Stimulated activated CD4-positive, alpha-beta T cell treated with anti-CD3 and anti-CD28 coated beads, Interleukin-12 subunit alpha, Interleukin-12 subunit beta, amount 100 ng/mL, for 24 hours (primary cell): ENCODE measurements at regions not wholly inside any gene's neighbourhood (a gene's known extent, or its start where the extent isn't known, plus 50 kb on each side); places are given as distances from the start of the nearest gene placed in this dataset.

Experiments
- DNase-seq, 2 experiments: peaks; one replicate each; pipeline ENCODE4 v3.0.0-alpha.2; 2020; ENCODE audit warnings: low read depth in 2 of 2

DNA sequence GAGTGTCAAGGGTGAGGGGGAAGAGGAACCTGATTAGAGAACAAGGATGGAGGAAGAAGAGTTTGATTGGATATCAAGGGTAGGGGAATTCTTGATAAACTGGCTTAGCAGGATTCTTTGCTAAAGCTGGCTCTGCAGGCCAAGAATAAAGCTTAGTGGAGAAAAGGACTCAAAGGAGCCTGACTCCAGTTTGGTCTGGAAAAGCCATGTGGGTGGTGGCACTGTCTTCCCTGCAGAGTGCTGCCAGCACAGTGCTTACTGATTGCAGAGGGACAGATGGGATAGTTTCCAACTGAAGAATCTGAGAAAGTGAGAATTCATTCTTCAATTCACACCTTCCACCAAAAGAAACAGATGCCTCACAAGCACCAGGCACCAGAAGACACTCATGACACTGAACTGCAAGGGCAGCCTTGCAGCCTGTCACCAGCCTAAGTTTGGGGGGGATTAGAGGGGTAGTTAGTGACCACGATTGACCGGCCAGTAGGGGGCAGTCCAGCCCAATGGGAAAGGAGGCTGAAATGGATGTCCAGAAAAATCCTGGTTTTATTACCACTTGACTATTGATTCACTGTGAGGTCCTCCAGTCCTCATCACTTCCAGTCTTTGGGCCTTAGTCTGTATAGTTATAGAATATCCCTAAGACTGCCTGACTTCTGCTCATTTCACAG, 334.5 kb downstream of the SMAD2 start:
- DNase-seq, result peak in 1 of 2 experiments; percentile 3

DNA sequence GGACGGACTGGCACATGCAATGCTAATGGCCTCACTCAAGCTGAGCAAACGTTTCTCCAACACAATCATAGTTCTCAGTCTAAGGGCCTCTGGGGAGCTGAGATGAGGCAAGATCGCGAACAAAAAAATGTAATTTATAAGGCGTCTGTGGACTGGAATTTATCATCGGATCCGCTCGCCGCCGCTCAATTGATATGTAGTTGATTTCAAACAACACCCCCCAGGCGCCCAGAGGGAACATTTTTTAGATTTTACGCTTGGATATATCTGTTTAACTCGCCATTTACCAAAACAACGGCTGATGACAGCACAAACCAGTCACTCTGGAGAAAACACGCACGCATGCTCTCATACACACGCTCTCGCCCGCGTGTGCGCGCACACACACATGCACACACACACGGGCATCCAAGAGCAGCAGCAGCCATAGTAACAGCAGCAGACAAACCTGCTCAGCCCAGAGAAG, 335.8 kb downstream of the SMAD2 start:
- DNase-seq, result no peak

DNA sequence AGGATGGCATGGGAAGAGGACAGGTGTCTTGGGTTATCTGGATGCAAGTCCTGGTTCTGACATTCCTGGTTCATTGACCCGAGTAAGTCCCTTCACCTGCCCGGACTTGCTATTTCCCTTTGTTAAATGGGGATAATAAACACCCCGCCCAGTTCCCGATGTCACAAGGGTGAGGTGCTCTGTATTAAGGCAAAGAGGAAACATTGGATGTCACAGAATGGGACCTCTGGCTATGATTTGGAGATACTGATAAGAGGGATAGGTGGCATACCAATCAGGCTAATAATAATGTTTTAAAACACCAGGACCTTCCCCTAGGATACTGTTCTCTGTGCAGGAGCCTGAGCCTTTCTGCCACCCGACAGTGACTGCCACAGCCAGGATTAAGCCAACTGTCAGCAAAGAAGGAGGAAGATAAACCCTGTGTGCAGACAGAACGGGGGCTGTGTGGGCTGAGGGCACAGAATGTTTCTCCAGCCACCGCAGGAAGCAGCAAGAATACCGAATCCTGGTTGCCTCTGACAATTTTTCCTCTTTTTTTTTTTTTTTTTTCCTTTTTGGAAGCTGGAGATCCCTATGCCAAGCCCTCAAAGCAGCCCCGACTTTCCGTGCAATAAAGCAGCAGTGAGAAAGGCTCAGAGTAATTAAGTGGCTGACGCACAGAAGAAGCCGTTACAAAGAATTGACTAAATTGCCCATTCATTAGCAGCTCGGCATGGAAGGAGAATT, 336.6 kb downstream of the SMAD2 start:
- DNase-seq, result no peak

DNA sequence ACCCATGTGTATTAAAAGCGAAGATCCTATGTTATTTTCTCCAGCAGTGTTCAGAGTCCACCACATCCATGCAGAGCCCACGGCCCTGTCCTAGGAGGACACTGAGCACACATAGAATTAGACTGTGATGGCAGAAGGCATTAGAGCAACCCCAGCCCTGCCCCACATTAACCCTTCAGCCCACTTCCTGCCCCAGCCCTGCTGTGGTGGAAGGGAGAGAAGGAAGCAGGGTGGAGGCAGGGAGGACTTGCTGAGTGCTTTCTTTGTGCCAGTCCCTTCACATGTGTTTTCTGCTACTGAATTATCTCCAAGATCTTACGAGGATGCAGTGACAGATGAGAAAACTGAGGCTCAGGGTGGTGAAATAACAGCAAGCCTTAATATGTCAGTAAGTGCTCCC, 339.0 kb downstream of the SMAD2 start:
- DNase-seq, result no peak

DNA sequence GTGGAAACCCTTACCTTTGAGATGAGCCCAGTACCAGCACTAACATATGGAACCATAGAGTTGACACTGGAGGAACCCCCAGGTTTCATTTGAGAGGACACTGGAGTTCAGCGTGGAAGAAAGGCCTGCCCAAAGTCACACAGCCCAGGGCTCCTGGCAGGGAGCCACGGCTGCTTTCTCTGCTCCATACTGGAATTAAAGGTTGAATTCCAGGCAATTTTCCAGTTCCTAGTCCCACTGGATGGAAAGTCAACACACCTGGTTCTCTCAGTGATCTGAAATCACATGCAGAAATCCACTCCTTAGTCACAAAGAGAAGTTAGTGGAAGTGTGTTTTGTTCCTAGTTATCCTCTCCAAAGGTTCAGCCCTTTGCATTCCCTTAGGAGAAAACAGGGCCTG, 336.1 kb upstream of the SKOR2 start:
- no peak for DNase-seq

DNA sequence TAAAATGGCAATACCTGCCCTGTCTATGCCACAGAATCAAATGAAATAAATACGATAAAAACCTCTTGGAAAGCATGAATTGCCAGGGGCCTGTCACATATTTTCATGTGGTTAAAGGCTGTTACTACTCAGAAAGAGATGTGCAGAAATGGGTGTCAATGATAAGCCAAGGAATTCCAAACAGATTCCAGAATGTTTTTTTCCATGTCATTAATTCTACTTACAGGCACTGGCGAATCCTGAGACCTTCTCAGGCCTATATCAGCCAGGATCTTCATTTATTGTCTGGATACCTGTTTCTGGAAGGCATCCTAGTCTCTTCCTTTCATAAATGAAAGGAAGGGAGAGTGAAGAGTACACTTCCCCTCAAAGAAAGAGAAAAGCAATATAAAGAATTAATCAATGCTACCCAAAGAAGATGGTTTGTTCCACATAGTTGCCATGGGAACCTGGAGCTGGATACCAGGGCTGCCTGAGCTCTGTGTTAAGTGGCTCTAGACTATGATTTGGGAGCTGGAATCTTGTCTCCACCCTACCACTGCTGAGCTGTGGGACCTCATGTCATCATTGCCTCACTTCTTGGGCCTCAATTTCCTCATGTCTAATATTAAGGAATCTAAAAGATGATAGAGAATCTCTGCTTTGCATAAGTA, 335.1 kb upstream of the SKOR2 start:
- no peak for DNase-seq

DNA sequence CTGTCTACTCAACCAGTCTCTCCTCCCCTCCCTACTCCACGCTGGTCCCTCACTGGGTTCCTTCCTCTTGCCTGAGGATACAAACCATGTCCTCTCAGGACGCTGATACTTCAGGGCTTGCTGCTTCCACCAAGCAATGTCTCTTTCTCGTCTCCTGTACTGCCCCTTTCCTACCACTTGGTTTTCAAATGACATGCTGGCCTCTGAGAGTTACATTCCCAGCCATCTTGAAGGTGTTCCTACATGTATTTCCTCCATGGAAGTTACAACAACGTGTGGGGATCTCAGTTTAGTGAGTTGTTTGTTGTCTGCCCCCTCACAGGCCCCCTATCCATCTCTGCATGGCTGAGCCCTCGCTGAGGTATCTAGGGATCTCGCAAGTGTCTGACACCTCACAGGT, 334.5 kb upstream of the SKOR2 start:
- no peak for DNase-seq

DNA sequence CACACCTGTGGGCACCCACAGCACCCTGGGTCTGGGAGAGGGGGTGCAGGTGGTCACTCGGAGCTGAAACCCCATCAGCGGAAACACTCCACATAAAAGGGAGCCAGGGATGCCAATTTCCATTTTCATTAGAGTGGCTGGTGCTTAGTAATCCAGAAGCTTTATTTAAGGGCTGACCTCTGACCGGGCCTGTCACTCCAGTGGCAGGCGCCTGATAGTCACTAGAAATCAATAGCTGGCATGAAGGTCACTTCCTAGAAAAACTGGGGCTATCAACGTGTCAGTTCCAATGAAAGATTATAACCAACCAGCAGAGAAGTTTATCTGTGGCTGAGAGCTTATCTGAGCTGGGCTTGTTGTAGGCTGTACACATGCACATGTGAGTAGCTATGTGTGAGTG, 333.7 kb upstream of the SKOR2 start:
- no peak for DNase-seq

DNA sequence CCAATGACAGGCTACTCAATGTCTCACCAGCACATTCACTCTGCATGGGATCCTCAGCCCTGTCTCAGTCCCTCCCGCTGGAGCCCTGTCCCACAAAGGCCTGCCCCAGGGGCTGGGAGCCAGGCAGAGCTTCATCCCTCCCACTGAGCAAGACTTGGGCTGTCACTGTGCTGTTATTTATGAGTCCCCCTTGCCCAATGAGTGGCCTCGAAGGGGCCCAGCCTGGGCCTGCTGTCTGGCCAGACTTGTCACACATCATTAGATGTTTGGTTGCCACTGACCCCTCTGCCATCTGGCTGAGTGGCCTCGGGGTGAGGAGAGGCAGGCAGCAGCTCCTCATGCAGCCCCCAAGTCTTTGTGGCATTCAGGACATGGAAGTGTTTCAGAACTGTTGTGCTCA, 330.6 kb upstream of the SKOR2 start:
- no peak for DNase-seq

DNA sequence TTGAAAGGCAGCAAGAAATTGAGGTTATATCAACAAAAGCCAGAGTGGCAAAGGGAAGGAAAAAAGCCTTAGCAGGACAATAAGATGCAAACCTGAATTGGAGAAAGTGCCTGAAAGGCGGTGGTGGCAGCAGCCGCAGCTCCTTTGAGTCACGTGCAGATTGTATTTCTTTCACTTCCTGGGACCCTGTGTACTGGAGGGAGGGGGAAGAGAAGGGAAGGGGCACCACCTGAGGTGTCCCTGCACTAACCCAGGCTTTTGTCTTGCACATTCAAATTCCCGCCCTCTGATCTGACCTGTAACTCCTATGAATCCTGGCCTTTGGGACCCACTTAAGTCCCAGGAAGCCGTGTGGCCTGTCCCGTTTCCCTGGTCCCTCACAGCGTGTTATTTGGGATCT, 326.1 kb upstream of the SKOR2 start:
- DNase-seq, result no peak

DNA sequence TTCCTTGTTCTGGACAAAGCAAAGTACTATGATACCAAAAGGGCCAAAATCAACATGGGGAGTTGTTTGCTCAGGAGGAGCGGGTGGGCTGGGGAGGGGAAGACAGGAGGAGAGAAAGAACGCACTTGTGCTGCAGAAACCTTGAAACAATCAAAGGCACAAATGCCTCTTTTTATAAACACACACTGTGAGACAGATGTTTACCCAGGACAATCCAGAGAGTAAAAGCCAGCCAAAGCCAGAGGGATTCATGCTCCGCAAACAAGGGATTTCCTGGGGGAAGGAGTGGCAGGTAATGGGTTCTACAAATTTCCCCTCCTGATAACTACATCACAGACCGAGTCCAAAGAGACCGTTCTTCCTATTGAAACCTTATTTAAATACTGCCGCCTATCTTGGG, 323.5 kb upstream of the SKOR2 start:
- no peak for DNase-seq

DNA sequence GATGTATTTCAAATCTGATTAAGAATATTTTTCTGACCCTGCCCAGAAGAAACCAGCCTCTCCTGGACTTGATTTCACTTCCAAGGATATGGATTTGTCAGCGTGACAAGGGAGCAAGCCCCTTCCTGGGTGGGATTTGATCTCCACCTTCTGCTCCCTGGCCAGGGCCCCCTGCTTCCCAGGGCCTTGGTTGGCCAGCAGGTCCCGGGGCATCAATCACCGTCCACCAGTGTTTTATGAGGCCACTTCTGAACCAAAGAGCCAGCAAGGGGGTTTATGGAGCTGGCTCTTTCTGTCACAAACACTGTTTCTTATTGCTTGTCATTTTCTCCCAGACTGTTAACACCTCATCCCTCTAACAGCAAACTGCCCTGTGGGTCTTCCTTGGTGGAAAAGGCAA, 320.5 kb upstream of the SKOR2 start:
- no peak for DNase-seq

DNA sequence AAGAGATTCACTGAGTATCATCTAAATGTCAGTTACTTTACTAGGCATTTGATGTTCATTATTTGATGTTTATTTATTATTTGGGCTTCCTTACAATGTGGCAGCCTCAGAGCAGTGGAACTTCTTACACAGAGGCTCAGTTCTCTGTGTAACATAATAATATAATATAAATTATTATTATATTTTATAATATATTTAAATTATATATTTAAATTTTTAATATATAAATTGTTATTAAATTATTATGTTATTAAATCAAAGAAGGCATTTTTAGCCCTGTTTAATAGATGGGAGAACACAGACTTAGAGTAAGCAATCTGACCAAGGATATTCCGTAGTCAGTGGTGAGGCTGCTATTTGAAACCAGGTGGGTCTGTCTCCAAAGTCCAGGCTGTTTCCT, 315.3 kb upstream of the SKOR2 start:
- no peak for DNase-seq

DNA sequence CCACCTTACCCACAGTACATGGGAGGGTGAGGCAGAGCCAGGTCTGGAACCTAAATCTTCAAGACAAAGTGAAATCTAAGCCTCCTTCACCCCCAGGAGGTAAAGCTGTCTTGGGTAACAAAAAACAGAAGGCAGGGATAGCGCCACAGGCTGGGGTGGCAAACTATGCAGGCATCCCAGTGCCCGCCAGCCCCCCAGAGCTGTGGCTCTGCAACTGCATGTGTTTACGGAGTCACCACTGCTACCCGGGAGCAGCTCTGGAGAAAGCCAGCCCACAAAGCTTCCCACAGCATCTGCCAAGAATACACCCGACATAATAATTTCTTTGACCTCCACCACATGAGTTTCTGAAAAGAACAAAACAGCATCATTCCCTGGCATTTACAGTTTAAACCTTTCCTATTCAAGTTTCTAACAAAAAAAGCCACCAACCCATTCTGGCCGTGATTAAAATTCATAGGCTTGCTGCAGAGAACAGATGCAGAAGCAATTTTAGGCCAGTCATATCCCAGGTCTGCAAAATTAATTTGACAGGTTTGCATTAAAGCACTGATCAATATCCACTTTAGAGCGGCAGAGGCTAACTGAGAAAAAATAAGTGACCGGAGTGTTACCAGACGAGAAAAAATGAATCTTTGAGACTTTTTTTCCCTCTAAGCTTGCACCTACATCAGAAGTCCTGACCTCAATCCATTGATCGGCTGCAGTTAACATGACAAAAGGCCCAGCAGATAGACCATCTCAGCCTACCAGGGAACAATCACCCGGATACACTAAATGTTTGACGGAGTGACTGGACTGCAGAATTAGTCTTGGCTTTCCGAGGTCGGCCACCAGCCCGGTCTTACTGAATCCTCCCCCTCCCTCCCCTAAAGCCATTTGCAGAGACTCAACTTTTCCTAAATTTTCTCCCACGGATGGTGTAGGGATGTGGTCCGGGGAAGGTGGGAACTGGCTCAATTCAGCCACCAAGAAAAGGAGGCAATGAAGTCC, 309.6 kb upstream of the SKOR2 start:
- DNase-seq, result no peak

DNA sequence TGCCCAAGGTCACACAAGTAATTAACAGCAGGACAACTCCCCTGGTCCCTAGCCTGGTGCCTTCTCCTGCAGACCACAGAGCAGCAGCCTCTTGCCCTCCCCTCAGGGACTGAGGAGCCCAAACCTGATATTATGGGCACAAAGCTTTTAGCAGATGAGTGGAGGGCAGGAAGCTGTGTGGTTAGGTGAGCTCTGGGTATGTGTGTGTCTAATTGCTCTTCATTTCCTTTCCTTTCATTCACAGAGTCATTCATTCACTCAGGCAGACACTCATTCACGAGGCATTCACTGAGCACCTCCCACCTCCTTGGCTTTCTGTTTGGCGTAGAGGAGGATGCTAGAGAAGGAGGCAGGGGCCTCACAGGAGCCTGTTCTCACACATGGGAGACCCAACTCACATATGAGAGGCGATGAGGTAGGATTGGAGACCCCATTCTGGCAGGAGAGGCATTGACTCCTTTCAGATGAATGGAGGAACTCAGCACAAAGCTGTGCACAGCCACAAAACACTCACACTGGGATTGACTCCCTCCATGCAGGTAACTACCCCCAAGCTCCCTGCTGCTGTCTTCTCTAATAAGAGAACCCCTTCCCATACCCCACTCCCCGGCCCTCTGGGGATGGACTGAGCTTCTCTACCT, 306.8 kb upstream of the SKOR2 start:
- DNase-seq, result no peak

DNA sequence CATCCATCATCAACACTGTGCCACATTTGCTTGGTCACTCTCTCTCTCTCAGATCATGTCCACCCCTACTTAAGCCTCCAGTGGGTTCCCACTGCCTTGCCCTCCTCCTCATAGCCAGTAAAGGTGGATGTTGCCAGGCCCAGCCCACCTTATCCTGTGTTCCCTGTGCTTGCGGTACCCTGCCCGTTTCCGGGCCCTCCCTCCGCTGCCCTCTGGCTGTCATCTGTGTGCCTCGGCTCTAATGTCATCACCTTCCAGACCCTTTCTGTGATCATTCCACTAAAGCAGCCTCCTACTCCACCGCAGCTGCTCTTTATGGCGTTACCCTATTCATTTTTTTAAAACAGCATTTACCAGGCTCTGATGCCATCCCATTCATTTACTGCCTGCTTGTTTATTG, 305.7 kb upstream of the SKOR2 start:
- no peak for DNase-seq

DNA sequence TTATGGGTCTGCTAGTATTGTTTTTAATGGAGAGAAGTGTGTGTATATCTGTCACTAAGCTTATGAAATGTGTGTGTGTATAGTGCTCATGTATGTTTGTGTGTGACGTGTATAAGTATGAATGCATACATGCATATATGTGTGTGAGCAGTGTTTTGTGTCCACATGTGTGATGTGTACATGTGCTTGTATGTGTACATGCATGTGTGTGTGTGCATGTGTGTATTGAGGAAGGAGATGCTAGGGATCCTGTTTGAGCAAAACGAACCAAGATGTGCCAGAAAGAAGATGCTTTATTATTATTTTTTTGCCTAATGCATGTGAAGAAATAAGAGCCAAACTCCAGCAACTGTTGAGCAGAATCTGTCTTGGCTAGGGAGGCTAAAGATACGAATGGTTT, 301.3 kb upstream of the SKOR2 start:
- no peak for DNase-seq

DNA sequence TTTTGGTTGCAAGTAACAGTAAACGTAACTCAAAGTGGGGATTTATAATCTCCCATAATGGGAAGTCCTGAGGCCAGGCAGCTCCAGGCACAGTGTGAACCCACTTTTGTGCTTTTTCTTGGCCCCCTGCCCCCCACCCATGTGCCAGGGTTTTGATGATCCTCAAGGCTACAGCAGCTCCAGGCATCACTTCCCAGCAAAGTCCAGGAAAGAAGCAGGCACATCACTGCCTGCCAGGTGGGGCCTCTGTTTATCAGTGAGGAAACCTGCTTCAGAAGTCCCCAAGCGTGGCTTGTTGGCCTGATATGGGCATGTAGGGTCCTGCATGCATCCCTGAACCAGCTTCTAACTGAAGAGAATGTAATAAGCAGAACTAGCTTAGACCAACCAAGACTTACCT, 299.2 kb upstream of the SKOR2 start:
- DNase-seq, result no peak

DNA sequence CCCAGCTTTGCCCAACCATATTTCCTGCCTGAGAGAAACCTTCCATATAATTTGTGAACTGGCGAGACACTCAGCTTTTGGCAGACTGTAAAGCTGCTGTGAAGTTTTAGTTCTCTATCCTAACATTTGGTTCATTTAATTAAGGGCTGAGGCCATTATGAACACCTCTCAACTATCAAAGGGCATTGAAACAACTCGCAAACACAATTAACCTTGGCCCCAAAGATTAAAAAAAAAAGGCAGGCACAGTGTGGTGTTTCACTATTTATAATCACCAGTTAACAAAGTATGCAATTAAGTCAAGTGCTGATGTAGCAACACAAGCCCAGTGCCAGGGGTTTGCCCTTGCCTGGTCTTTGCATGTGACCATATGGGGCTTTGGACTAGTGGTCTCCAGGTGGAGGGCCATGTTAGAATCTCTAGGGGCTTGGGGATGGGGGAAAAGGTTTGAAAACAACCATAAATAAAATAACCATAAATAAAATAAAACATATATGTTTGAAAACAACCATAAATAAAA, 297.6 kb upstream of the SKOR2 start:
- DNase-seq, result no peak

DNA sequence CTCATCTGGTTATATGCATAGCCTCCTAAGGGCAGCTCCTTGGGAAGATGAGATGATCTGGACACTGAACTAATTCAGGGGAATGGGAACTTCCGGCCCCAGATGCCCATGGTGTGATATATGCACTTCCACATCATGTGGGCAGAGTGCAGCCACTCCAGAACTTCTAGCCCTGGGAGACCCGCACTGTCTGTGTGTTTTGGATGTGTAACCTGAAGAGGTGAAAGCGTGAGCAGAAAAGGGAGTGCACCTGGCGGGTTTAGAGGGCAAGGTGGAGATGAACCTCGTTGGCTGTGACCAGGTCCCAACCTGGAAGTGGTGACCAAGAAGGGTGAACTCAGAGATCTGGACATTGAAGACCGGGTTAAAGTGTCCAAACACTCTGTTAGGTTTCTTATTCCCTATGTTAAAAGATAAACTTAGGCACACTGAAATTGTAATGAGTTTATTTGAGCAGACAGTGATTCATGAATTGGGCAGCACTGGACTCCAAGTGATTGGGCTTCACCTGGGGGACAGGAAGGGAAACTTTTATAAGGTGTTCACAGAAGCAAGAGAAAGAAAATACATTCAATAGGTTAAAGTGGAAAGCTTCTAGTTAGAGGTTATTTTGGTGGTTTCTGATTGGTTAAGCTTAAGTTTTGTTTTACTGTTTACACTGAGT, 296.2 kb upstream of the SKOR2 start:
- DNase-seq, result no peak

DNA sequence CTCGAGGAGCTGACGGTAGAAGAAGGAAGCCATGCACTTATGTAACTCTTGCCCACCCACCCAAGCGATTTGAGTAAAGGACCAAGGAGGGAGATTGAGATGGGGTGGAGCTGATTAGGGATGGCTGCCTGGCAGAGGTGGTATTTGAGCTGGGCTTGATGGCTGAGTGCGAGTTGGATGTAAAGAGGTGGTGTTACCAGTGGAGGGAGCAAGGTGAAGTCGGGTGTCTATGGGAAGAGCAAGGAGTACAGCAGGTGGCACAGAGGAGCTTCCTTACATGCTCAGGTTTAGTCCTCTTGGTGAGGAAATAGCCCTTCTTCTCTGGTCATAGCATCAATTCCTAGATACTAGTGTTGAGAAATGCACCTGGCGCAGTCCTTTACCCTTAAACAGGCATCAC, 294.2 kb upstream of the SKOR2 start:
- DNase-seq, result no peak
